ENCODE measurements at regions not wholly inside any gene's neighbourhood (a gene's known extent, or its start where the extent isn't known, plus 50 kb on each side); places are given as distances from the start of the nearest gene placed in this dataset.

DNA sequence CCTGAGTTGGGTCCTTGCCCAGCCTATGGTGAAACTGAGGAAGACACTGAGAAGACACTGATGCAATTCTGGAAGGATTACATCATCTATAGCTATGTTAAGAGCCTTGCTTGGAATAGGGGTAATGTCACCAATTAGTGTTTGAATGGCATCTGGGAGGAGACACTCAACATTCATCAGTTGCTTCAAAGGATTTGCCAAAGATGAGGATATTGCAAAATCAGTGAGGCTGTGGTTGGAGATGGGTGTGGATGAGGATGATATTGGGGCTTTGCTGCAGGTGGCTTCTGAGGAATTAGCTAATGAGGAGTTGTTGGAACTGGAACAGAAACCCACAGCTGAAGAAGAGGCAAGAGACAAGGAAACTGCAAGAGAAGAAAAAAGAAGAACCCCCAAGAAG lies 146.7 kb upstream of the SP4 start:
- TF ChIP-seq, protein P1, sequence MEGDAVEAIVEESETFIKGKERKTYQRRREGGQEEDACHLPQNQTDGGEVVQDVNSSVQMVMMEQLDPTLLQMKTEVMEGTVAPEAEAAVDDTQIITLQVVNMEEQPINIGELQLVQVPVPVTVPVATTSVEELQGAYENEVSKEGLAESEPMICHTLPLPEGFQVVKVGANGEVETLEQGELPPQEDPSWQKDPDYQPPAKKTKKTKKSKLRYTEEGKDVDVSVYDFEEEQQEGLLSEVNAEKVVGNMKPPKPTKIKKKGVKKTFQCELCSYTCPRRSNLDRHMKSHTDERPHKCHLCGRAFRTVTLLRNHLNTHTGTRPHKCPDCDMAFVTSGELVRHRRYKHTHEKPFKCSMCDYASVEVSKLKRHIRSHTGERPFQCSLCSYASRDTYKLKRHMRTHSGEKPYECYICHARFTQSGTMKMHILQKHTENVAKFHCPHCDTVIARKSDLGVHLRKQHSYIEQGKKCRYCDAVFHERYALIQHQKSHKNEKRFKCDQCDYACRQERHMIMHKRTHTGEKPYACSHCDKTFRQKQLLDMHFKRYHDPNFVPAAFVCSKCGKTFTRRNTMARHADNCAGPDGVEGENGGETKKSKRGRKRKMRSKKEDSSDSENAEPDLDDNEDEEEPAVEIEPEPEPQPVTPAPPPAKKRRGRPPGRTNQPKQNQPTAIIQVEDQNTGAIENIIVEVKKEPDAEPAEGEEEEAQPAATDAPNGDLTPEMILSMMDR (conservative IDR thresholded peaks at IDR 0.05; ENCODE audit: low read depth, low read length): no peak
- TF ChIP-seq EZH2 (IDR thresholded peaks at IDR 0.05; ENCODE audit: low read length, unreplicated experiment): no peak
